ENCODE measurements at regions not wholly inside any gene's neighbourhood (a gene's known extent, or its start where the extent isn't known, plus 50 kb on each side); places are given as distances from the start of the nearest gene placed in this dataset.

GRCh38 chr15:37793851-37794250, 140.6 kb upstream of the TMCO5A start:
- Histone ChIP-seq H3K79me2 (ENCODE audit: insufficient read depth, low read depth) (no peaks in the 10 kb centered on the region), H3K4me3 (IDR thresholded peaks at IDR 0.05; ENCODE audit: insufficient read depth, low read depth, low read length) (no peak overlapping the region), H2AFZ (ENCODE audit: low read depth) (no peak overlapping the region)

GRCh38 chr15:37794947-37795346, 139.5 kb upstream of the TMCO5A start:
- H3K9ac ChIP-seq, result no peak overlapping the region
- H3K4me2 ChIP-seq, result no peak overlapping the region
- no peaks in the 10 kb centered on the region for H3K79me2 ChIP-seq (ENCODE audit: insufficient read depth, low read depth)
- no peak for TF ChIP-seq CTCF (conservative IDR thresholded peaks at IDR 0.05; ENCODE audit: low read depth, low read length)
- H2AFZ ChIP-seq (ENCODE audit: low read depth), result no peak overlapping the region
- no peaks in the 10 kb centered on the region for H3K36me3 ChIP-seq (ENCODE audit: insufficient read depth)
- no peaks in the 10 kb centered on the region for H3K27me3 ChIP-seq (ENCODE audit: insufficient read depth, low read depth)
- no peaks in the 10 kb centered on the region for H4K20me1 ChIP-seq (ENCODE audit: insufficient read depth)
- no peak overlapping the region for H3K4me3 ChIP-seq (IDR thresholded peaks at IDR 0.05; ENCODE audit: insufficient read depth, low read depth, low read length)
- H3K4me1 ChIP-seq (ENCODE audit: low read depth, poor library complexity, severe bottlenecking), result no peaks in the 10 kb centered on the region
- no peak overlapping the region for H3K27ac ChIP-seq

More at GRCh38 chr15:37793851-37794250, 140.6 kb upstream of the TMCO5A start:
- H3K4me1 ChIP-seq (ENCODE audit: low read depth, poor library complexity, severe bottlenecking), result no peaks in the 10 kb centered on the region
- no peak overlapping the region for H3K4me2 ChIP-seq
- no peaks in the 10 kb centered on the region for H3K27me3 ChIP-seq (ENCODE audit: insufficient read depth, low read depth)
- H3K9ac ChIP-seq, result no peak overlapping the region
- H3K27ac ChIP-seq, result no peak overlapping the region
- no peaks in the 10 kb centered on the region for H3K36me3 ChIP-seq (ENCODE audit: insufficient read depth)
- no peak; the same call in 1 of the 2 replicates for TF ChIP-seq CTCF (conservative IDR thresholded peaks at IDR 0.05; ENCODE audit: low read depth, low read length)
- no peaks in the 10 kb centered on the region for H4K20me1 ChIP-seq (ENCODE audit: insufficient read depth)

- H3K79me2 ChIP-seq (ENCODE audit: insufficient read depth, low read depth), result no peaks in the 10 kb centered on the region
- no peak for TF ChIP-seq CTCF (conservative IDR thresholded peaks at IDR 0.05; ENCODE audit: low read depth, low read length)
- no peaks in the 10 kb centered on the region for H4K20me1 ChIP-seq (ENCODE audit: insufficient read depth)
- no peaks in the 10 kb centered on the region for H3K36me3 ChIP-seq (ENCODE audit: insufficient read depth)
- no peaks in the 10 kb centered on the region for H3K27me3 ChIP-seq (ENCODE audit: insufficient read depth, low read depth)
- H3K4me1 ChIP-seq (ENCODE audit: low read depth, poor library complexity, severe bottlenecking), result no peaks in the 10 kb centered on the region
- no peak overlapping the region for H3K9ac ChIP-seq
- no peak overlapping the region for H2AFZ ChIP-seq (ENCODE audit: low read depth)
- no peak overlapping the region for H3K27ac ChIP-seq
- no peak overlapping the region for H3K4me2 ChIP-seq
- no peak overlapping the region for H3K4me3 ChIP-seq (IDR thresholded peaks at IDR 0.05; ENCODE audit: insufficient read depth, low read depth, low read length)
Observed at GRCh38 chr15:37801529-37801928, 132.9 kb upstream of the TMCO5A start.

GRCh38 chr15:37806808-37807207, 127.6 kb upstream of the TMCO5A start:
- Histone ChIP-seq H4K20me1 (ENCODE audit: insufficient read depth) (no peaks in the 10 kb centered on the region), H3K9ac (no peak overlapping the region), H2AFZ (ENCODE audit: low read depth) (no peak overlapping the region), H3K4me2 (no peak overlapping the region), H3K4me3 (IDR thresholded peaks at IDR 0.05; ENCODE audit: insufficient read depth, low read depth, low read length) (no peak overlapping the region), H3K36me3 (ENCODE audit: insufficient read depth) (no peaks in the 10 kb centered on the region), H3K79me2 (ENCODE audit: insufficient read depth, low read depth) (no peaks in the 10 kb centered on the region), H3K27ac (no peak overlapping the region), H3K4me1 (ENCODE audit: low read depth, poor library complexity, severe bottlenecking) (no peaks in the 10 kb centered on the region), H3K27me3 (ENCODE audit: insufficient read depth, low read depth) (no peaks in the 10 kb centered on the region)
- TF ChIP-seq CTCF (conservative IDR thresholded peaks at IDR 0.05; ENCODE audit: low read depth, low read length), result no peak

Measured in KMS-11 (cell line).